Stomach (tissue), 8 donors: ENCODE measurements at regions not wholly inside any gene's neighbourhood (a gene's known extent, or its start where the extent isn't known, plus 50 kb on each side); places are given as distances from the start of the nearest gene placed in this dataset.

ENCODE experiments used
- DNase-seq, 2 donors: peaks; one replicate each; pipeline versions ENCODE4 v3.0.0 to v3.0.0-alpha.2; 2013 to 2019
- H3K27ac ChIP-seq, 5 donors: fragments of 200-600 bp in 4 of 5; sonication (generic) in 4 of 5; one replicate each; pipeline ENCODE4 v1.5.1; 2013 to 2019; ENCODE audit warnings: mild to moderate bottlenecking in 1 of 5, moderate library complexity in 1 of 5
- H3K27me3 ChIP-seq, 3 donors: fragments of 200-600 bp; sonication (generic); one replicate each; pipeline ENCODE4 v1.5.1; 2017 to 2019; ENCODE audit warnings: mixed run types in 1 of 3
- H3K36me3 ChIP-seq, 4 donors: fragments of 200-600 bp; sonication (generic); 1 replicate in 3 of 4; 2 replicates in 1 of 4; pipeline ENCODE4 v1.5.1; 2016 to 2019
- H3K4me1 ChIP-seq, 4 donors: fragments of 200-600 bp; sonication (generic); one replicate each; pipeline ENCODE4 v1.5.1; 2016 to 2019
- H3K4me3 ChIP-seq, 4 donors: fragments of 200-600 bp; sonication (generic) in 3 of 4; one replicate each; pipeline ENCODE4 v1.5.1; 2016 to 2019; ENCODE audit warnings: mild to moderate bottlenecking in 1 of 4
- H3K9me3 ChIP-seq, 4 donors: fragments of 200-600 bp; sonication (generic); one replicate each; pipeline ENCODE4 v1.5.1; 2016 to 2019
- CTCF ChIP-seq, 7 experiments: fragments of 450-650 bp in 4 of 7; fragments of 200-600 bp in 3 of 7; sonication (generic) in 3 of 7; IDR thresholded peaks; one replicate each; pipeline ENCODE4 v1.5.1; 2016 to 2019; ENCODE audit warnings: antibody characterized with exemption in 7 of 7, control low read depth in 2 of 7, mild to moderate bottlenecking in 1 of 7
- EP300 ChIP-seq: sonication (generic); formaldehyde crosslinking; IDR thresholded peaks from one replicate; pipeline ENCODE4 v1.6.1; 2017; ENCODE audit warnings: antibody characterized with exemption
- POLR2A ChIP-seq, 4 donors: fragments of 450-650 bp; IDR thresholded peaks; one replicate each; pipeline ENCODE4 v1.6.1; 2016; ENCODE audit warnings: antibody characterized with exemption in 4 of 4, control low read depth in 2 of 4, mild to moderate bottlenecking in 1 of 4, moderate library complexity in 1 of 4
- POLR2AphosphoS5 ChIP-seq, 3 donors: sonication (generic); formaldehyde crosslinking; IDR thresholded peaks; one replicate each; pipeline ENCODE4 v1.6.1; 2016; ENCODE audit warnings: antibody characterized with exemption in 3 of 3
- WGBS, 5 donors: extraction: QIAGEN DNeasy Blood & Tissue Kit in 3 of 5; methylation state at CpG; one replicate each; pipeline versions ENCODE4 v1.1.5 to v1.1.7; 2013 to 2018; 5-methylcytosine and 5-hydroxymethylcytosine counted together
- intact Hi-C: fragments of 100-400 bp; cut with DNase I; formaldehyde crosslinking; loops from one replicate; pipeline ENCODE4 v1.15.1; 2023; ENCODE audit warnings: low total_unique reads
- donor health status: healthy with polysubstance abuse.
- donor health status: Bipolar disorder and iron deficiency.
- donor health status: healthy.

- 85 to 95% (median 92%) methylated on average over 7 of the region's 7 CpGs for WGBS, 5 donors
These were observed 638.4 kb downstream of the FLRT2 start for GRCh38 chr14:86168371-86168770.

GRCh38 chr14:86166541-86166940 lies 636.6 kb downstream of the FLRT2 start:
- Histone ChIP-seq H3K4me3 (no peak overlapping the region), H3K27ac (no peak overlapping the region), H3K4me1 (no peaks in the 10 kb centered on the region), H3K36me3 (no peaks in the 10 kb centered on the region), H3K27me3 (no peaks in the 10 kb centered on the region), H3K9me3 (no peaks in the 10 kb centered on the region)
- intact Hi-C loops = no loop called here
- no peak for DNase-seq
- TF ChIP-seq POLR2AphosphoS5 (IDR thresholded peaks at IDR 0.05) (no peak), CTCF (IDR thresholded peaks at IDR 0.05) (no peak), POLR2A (IDR thresholded peaks at IDR 0.05) (no peak), EP300 (no peak)
- 53 to 77% (median 59%) methylated on average over 2 of the region's 2 CpGs for WGBS, 5 donors

More at GRCh38 chr14:86168371-86168770, 638.4 kb downstream of the FLRT2 start:
- H3K9me3 ChIP-seq = no peaks in the 10 kb centered on the region
- no peak for DNase-seq
- H3K27ac ChIP-seq = no peak overlapping the region
- H3K27me3 ChIP-seq = no peaks in the 10 kb centered on the region
- H3K4me1 ChIP-seq = no peaks in the 10 kb centered on the region
- no peak for TF ChIP-seq POLR2AphosphoS5 (IDR thresholded peaks at IDR 0.05)
- no peak for TF ChIP-seq CTCF (IDR thresholded peaks at IDR 0.05)
- no peak for TF ChIP-seq POLR2A (IDR thresholded peaks at IDR 0.05)
- no peak for TF ChIP-seq EP300
- no peaks in the 10 kb centered on the region for H3K36me3 ChIP-seq
- H3K4me3 ChIP-seq = no peak overlapping the region
- intact Hi-C loops = no loop called here

- H3K27me3 ChIP-seq = no peaks in the 10 kb centered on the region
- no peaks in the 10 kb centered on the region for H3K36me3 ChIP-seq
- TF ChIP-seq POLR2A (IDR thresholded peaks at IDR 0.05) (no peak), CTCF (IDR thresholded peaks at IDR 0.05) (no peak), POLR2AphosphoS5 (IDR thresholded peaks at IDR 0.05) (no peak), EP300 (no peak)
- no peak overlapping the region for H3K4me3 ChIP-seq
- H3K27ac ChIP-seq = no peak overlapping the region
- H3K4me1 ChIP-seq = no peaks in the 10 kb centered on the region
- no peak for DNase-seq
- H3K9me3 ChIP-seq = no peaks in the 10 kb centered on the region
- intact Hi-C loops = no loop called here
These were observed 623.5 kb downstream of the FLRT2 start for GRCh38 chr14:86153480-86153879.

GRCh38 chr14:86143248-86143647 lies 613.3 kb downstream of the FLRT2 start:
- no peaks in the 10 kb centered on the region for H3K9me3 ChIP-seq
- peak in 1 of 2 donors; percentile 2 for DNase-seq
- H3K4me1 ChIP-seq = no peaks in the 10 kb centered on the region
- 51 to 67% (median 61%) methylated on average over 1 of the region's 1 CpG for WGBS, 5 donors
- TF ChIP-seq POLR2A (IDR thresholded peaks at IDR 0.05) (no peak), EP300 (no peak), CTCF (IDR thresholded peaks at IDR 0.05) (no peak), POLR2AphosphoS5 (IDR thresholded peaks at IDR 0.05) (no peak)
- H3K36me3 ChIP-seq = no peaks in the 10 kb centered on the region
- H3K27me3 ChIP-seq = no peaks in the 10 kb centered on the region
- intact Hi-C loops = no loop called here
- no peak overlapping the region for H3K4me3 ChIP-seq
- no peak overlapping the region for H3K27ac ChIP-seq
